ELR (cell line): ENCODE measurements at regions not wholly inside any gene's neighbourhood (a gene's known extent, or its start where the extent isn't known, plus 50 kb on each side); places are given as distances from the start of the nearest gene placed in this dataset.
"Not testable (repeated sequence)": the region's sequence is repeated elsewhere in the genome, so short reads cannot be mapped to it uniquely, and the experiment has no call there.

ENCODE experiments used
- DNase-seq: peaks from one replicate; pipeline ENCODE4 v3.0.0-alpha.2; 2015; ENCODE audit warnings: low read depth

DNA sequence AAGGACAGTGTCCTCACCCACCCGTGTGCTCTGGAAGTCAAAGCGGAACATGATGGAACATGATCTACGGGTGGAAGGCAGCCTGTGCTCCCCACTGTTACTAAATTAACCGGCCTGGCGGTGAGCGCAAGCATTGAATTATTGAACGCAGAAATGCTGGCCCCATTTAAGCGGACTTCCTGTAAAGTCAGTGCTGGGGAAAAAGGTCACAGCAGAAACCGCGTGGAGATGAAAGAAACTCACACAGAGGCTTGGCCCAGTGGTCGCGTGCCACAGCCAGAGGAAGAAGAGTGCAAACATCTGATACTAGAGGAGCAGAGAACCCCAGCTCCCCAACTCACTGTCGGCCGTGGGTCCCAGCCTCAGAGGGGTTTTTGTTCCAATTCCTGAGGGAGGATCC is 321.2 kb downstream of the ADGRD1 start:
- no peak for DNase-seq

DNA sequence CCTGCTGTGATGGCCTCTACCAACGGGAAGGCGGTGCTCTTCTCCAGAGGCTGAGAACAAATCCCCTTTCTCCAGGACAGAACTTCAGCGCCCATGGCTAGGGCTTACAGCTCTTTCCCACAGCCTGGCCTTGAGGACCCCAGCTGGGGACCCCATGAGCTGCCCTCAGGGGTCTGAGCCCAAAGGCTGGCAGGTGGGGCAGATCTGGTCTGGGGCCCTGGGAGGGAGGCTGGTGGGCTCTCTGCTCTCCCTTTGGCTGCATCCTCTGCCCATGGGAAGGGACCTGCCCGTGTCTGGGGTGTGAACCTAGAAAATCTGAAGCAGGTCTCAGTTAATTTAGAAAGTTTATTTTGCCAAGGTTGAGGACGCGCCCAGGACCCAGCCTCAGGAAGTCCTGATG is 322.1 kb downstream of the ADGRD1 start:
- no peak for DNase-seq

DNA sequence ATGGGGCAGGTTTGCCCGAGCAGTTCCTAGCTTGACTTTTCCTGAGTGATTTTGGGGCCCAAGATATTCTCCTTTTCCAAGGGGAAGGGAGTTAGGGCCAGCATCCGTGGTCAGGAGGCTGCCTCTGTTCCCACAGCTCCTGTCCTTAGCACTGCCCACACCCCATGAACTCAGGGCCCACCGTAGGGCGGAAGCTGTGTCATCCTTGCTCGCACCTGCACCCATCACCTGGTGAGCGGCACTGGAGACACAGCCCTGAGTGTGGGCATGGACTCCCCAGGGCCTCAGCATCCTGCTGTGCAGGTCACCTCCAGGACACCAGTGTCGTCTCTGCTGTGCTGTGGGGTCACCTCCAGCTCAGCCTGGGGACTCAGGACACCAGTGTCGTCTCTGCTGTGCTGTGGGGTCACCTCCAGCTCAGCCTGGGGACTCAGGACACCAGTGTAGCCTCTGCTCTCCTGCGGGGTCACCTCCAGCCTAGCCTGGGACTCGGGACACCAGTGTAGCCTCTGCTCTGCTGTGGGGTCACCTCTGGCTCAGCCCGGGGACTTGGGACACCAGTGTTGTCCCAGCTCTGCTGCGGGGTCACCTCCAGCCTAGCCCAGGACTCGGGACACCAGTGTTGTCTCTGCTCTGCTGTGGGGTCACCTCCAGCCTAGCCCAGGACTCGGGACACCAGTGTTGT is 322.9 kb downstream of the ADGRD1 start:
- DNase-seq: no peak

DNA sequence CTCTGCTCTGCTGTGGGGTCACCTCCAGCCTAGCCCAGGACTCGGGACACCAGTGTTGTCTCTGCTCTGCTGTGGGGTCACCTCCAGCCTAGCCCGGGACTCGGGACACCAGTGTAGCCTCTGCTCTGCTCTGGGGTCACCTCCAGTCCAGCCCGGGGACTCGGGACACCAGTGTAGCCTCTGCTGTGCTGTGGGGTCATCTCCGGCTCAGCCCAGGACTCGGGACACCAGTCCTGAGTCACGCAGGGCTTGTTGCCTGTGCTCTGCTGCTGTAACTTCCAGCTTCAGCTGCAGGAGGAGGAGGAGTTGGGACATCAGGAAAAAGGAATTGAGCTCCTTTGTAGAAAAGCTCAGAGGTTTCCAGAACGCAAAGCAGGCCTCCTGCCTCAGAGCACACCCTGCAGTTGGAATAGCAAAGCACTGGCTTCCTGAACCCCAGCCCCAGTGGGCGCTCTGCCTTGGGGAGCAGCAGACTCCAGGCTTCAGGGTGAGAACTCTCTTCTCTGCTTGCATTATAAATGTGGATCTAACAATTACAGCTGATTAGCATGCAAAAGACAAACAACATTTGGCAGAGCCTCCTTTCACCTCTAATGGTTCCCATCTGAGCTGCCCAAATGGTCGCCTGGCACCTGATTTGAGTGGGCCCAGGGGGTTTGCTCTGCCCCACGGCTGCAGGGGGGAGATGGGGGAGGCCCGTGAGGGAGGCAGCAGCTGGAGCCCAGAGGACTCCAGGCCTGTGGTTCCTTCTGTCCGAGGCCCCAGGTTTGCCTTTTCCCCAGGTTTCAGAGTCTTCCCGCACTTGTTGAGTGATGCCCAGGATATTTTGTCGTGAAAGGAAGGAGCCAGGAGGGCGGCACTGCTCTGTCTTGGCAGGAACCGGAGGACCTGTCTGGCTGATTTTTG is 323.7 kb downstream of the ADGRD1 start:
- DNase-seq: not testable (repeated sequence)

DNA sequence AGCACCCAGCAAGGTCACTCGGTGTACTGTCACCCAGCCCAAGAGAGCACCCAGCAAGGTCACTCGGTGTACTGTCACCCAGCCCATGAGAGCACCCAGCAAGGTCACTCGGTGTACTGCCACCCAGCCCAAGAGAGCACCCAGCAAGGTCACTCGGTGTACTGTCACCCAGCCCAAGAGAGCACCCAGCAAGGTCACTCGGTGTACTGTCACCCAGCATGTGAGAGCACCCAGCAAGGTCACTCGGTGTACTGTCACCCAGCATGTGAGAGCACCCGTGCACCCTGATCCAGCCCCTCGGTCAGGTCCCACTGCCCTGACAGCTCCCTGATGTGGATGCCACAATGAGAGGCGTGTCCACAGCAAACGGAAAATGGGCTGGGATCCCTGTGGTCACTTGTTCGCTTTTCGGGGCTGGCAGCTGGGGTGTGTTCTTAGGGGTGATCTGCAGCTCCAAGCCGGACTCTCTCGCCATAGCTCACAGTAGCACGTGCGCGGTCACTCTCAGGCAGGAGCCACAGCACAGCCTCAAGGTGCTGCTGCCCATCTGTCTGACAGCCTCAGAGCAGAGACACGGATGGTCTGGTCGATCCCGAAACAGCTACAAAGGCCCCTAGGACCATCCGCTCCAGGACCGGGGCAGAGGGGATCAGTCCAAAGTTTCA is 324.9 kb downstream of the ADGRD1 start:
- not testable (repeated sequence) for DNase-seq

DNA sequence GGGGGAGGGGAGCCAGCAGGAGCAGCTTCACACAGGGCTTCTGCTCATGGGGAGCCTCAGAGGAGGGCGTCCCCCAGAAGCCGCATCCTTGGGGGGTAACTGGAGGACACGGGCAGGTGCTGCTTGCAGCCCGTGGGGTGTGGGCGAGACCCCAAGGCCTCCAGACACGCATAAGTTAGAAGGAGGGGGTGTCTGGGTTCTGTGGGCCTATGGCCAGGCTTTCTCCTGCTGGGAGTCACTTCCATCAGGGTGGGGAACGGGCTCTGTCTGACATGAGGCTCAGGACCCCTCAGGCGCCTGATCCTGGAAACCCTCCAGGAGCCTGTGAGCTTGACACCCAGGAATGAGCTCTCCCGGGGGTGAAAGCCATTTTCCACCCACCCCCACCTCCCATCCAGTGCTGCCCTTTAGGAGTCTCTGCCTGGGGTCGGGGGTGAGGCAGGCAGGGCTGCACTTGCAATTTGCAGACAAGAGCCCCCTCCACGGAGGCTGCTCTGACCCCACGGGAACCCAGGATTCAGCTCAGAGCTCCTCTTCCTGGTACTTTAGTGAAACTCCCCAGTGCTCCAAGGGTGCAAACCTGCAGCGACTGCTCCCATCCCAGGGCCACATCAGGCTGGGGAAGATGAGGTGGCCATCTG is 325.7 kb downstream of the ADGRD1 start:
- DNase-seq: no peak

DNA sequence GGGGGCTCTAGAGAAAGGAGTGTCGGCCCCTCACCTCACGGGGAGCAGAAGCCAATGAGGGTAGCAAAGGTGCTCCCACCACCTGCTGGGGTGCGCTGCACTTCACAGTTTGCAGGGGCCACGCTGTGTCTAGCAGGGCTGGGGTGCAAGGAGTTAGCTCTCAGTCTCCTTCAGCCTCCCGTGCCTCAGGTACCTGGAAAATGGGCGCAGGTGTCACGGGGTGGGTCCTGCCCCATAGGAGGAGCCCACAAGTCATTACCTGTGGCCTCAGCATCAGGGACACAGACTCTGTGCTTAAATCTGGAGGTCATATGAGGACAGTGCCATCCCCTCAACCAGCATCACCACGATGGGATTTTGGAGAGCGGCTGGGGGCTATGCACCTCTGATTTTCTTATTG is 326.7 kb downstream of the ADGRD1 start:
- no peak for DNase-seq

DNA sequence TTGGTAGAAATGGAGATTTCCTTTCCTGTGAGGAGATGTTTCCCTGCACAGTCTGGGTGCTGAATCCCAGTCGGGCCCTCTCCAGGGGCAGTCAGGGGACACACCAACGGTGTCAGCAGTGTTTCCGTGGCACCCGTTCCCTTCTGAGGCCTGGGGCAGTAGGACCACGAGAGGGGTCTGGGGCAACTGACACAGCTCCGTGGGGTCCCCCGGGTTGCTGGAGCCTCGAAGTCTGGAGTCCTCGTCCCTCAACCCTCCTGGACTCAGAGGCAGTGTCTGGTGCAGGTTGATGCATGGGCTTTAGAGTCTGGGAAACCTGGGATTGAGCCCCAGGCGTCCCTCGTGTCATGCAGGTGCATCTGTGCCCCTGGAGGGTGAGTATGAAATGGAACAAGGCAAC is 327.3 kb downstream of the ADGRD1 start:
- no peak for DNase-seq

DNA sequence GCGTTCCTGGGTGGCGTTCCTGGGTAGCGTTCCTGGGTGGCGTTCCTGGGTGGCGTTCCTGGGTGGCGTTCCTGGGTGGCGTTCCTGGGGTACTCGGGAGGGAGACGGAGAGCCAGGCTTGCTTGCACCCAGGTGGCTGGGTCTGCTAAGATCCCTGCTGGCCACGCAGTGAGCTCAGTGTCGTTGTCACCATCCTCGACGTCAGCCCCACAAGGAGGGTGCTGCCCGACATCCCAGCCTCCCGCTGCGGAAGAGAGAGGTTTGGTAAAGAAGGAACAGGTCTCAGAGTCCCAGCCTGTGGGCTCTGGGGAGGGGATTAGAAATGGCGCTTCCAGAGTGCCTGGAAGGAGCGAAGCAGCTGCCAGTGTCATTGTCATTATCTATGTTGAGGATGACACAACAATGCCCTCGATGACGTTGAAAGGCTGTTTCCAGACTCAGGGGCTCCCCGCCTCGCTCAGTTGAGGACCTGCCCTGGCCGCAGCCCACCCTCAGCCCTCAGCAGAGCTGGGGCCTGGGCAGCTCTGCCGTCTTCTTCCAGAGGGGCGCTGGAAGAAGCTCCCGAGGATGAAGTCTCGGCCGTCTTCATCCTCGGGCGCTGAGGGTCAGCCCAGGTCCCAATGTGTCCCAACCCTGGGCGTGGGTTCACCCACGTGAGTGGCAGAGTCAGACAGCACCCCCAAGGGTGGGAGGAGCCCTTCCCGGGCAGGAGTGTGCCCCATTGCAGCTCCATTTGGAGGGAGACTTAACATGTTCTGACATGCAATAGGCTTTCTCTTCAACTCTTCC is 328.8 kb downstream of the ADGRD1 start:
- DNase-seq: no peak

DNA sequence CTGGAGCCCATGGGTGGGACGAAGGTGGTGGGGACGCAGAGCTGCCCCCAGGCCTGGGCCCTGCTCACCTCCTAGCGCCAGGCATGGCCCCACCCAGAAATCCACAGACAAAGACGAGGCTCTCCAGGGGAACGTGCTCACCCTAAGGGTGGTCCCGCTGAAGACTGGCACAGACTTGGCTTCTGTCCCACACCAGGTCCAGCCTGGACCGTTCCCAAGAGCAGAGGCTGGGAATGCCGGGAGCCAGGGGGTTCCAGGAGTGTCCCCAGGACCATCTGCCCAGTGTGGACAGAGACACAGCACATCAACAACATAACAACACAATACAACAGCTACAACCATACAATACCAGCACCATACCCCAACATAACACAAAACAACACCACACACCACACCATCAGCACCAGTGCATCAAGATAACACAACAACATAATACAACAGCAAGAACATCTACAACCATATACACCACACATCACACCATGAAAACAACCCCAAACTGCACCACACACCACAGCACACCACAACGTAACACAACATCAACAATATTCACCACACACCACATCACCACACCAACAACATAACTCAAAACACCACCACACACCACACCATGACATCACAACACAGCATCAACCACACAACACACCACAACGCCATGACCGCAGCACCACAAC is 329.6 kb downstream of the ADGRD1 start:
- no peak for DNase-seq

DNA sequence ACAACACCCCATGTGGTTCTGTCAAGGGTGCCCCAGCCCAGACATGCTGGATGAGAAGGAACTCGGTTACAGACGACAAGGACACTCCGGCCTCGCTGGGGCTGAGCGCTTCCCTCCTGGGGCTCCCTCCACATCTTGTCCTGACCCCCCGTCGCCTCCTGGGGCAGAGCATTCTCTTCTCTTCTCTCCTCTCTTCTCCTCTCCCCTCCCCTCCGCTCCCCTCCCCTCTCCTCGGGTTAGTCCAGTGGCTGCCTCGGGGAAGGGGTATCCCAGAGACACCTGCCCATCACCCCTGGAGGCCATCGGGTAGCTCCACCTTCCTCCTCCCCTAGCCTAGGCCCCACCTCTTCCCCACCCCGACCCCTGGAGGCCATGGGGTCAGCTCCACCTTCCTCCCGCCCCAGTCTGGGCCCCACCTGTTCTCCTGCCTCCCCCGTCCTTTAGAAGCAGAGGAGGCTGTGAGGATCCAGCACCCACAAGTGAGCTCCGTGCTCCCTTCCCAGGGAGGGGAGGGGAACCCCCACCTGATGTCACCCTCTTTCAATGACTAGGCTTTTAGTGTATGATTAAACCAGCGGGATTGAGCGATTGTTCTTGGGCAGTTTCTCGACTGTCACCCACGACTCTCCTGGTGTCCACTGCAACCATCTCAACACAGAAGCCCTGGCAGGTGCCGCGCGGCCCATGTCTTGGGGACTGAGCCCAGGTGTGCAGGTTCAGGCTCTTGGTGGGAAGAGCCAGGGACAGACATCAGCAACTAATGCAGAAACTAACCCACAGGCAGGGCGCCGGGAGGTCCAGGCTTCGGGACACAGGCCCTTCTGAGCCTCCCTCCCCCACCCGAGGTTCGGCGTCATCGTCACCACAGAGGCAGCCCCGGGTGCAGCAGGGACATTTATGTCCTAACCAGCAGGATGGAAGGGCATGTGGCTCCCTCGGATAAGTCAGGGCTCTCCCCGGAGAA is 330.4 kb downstream of the ADGRD1 start:
- not testable (repeated sequence) for DNase-seq

DNA sequence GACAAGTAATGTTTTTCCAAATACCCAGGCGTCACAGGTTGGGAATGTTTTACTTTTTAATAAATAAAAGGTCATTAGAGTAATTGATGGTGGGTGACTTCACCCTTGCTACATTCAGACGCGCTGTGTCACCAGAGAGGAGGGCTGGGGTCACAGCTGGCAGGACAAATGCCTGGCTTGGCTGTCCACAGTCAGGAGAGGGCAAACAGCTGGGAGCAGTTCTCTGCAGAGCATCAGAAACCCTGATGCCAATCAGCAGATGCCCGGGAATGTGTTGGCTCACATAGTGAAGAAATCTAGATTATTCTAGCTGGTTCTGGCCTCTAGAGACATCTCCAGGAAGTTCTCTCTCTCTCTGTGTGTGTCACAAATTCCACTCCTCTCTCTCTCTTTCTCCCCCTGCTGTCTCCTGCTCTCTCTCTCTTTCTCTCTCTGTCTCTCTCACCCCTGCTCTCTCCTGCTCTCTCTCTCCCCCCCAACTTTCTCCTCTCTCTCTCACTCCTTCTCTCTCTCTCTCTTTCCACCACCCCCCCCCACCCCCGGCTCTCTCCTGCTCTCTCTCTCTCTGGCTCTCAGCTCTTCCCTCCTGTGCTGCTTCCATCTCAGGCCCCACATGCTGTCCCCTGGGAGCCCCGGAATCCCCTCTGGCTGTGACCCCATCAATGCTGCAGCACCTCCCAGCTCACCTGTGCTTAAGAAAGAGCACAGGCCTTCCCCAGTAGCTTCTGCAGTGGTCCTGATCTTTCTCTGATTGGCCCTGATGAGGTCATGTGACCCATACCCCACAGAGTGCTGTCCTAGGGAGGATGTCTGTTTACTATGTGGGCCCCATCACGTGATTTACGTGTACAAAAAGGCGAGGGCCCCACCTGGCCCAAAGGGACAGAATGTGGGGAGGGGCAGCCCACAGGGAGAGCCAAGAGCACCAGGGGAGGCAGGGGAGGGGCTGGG is 331.5 kb downstream of the ADGRD1 start:
- DNase-seq: not testable (repeated sequence)

DNA sequence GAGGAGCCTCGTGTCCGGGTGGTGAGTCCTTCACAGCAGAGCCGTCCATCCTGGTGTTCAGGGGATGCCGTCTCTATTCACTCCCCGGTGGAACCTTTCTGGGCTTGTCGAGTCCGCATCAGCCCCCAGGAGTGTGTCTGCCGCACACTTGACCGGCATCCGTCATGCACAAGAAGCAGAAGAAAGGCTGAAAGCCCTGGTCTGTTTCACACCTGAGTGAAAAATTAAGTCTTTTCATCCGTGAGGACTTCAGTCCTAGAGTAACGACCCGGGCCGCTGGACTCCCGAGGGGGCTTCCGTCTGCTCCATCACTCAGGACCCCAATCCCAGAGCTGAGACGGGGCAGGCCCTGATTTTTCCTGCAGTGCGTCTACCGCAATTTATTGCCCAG is 332.2 kb downstream of the ADGRD1 start:
- DNase-seq: not testable (repeated sequence)

DNA sequence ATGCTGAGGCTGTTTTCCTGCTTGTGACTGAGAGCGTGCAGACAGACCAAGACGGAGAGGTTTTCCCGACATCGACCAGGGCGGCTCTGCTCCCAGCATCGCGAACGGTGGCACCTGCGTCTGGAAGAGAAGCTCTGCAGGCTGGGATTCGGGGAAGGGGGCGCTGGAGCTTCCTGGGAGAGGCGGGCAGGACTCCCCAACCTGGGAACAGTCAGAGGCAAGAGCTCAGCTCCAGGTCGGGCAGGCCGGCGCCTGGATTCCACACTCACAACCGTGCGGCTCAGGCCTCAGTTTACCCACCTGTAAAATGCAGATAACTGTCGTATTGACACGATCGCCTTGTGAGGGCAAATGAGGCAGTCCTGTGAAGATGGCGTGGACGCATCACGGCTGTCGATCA is 332.6 kb downstream of the ADGRD1 start:
- DNase-seq: not testable (repeated sequence)

DNA sequence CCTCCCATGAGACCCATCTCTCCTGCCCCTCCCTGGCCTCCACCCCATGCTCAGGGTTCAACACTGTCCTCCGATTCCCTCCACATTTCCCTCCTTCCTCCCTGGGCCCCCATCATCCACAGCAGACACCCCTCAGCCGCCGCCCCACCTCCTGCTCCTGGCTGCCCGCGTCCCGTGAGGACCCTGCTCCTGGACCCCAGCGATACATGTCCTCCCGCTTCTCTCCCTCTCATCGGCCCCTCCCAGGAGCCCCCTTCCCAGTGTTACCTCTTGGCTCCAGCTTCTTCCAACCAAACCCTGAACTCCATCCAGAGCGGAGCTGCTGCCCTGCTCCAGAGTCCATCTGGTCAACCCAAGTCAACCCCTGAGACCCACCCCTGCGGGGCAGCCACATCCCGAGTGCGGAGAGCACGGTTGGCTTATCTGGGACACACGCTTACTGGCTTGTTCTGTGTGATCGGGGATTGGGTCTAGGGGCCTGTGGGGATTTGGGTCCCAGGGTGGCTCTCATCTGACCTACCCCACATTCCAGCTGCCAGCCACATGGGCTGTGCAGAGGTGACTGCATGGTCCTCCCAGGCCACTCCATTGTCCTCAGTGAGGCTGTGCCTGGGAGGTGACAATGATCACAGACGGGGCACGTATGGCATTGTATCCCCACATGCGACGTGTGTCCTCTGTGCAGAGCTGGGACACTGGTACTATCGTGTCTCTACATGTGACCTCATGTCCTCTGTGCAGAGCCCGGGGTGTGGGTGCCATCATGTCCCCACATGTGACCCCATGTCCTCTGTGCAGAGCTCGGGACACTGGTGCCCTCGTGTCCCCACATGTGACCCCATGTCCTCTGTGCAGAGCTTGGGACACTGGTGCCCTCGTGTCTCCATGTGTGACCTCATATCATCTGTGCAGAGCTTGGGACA is 333.6 kb downstream of the ADGRD1 start:
- DNase-seq: no peak

DNA sequence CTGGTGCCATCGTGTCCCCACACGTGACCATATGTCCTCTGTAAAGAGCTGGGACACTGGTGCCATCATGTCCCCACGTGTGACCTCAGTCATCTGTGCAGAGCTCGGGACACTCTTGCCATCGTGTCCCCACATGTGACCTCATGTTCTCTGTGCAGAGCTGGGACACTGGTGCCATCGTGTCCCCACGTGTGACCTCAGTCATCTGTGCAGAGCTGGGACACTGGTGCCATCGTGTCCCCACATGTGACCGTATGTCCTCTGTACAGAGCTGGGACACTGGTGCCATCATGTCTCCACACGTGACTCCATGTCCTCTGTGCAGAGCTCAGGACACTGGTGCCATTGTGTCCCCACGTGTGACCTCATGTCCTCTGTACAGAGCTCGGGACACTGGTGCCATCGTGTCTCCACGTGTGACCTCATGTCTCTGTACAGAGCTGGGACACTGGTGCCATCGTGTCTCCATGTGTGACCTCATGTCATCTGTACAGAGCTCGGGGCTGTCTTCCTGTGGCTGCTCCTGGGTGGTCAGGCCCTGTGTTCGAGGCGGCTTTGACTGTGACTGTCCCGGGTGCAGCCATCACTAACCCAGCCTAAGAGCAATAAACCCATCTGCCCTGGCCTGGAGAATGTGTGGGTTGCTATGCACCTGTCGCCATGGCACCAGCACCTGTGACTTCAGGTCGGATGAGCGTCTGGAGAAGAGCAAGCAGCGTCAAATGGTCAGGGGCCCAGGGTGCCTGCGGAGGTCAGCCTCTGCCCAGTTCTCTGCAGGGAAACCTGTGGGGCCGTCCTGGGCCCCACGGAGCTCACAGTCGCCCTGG is 334.4 kb downstream of the ADGRD1 start:
- DNase-seq: no peak
